Fibroblast of lung (primary cell): ENCODE measurements at regions not wholly inside any gene's neighbourhood (a gene's known extent, or its start where the extent isn't known, plus 50 kb on each side); places are given as distances from the start of the nearest gene placed in this dataset.

Experiments
- CTCF ChIP-seq, 2 donors: IDR thresholded peaks in 1 of 2; conservative IDR thresholded peaks in 1 of 2; 1 replicate in 1 of 2; 2 replicates in 1 of 2; pipeline ENCODE4 v1.5.1; 2011 to 2012; ENCODE audit warnings: low read length in 2 of 2, control low read depth in 1 of 2, inconsistent platforms in 1 of 2, low read depth in 1 of 2, mild to moderate bottlenecking in 1 of 2
- EZH2 ChIP-seq: IDR thresholded peaks from 2 replicates; pipeline ENCODE4 v1.5.1; 2012; ENCODE audit warnings: low read length, control low read depth, mild to moderate bottlenecking; ENCODE audit errors: missing control alignments

- TF ChIP-seq CTCF (conservative IDR thresholded peaks at IDR 0.05 in 1 of 2, IDR thresholded peaks at IDR 0.05 in 1 of 2; ENCODE audit: low read depth in 1 of 2, low read length in 2 of 2) (no peak), EZH2 (no peak)
These were observed 303.9 kb upstream of the SYT1 start for GRCh38 chr12:78560633-78561032.
